A549 (cell line): ENCODE measurements at regions not wholly inside any gene's neighbourhood (a gene's known extent, or its start where the extent isn't known, plus 50 kb on each side); places are given as distances from the start of the nearest gene placed in this dataset.
A peak's percentile ranks its signal among the peaks of the same experiment; 100 is the strongest.

ENCODE experiments used
- ATAC-seq, 2 experiments: fragments of 200-7000 bp in 1 of 2; fragments of >200 bp in 1 of 2; cut with Nextera tagmentation in 1 of 2; cut with Tn5 transposase in 1 of 2; 3 replicates each; pipeline versions ENCODE4 v1.8.0 to v1.9.1; 2018 to 2020; ENCODE audit warnings: mild to moderate bottlenecking in 1 of 2, moderate library complexity in 1 of 2
- CTCF ChIA-PET: fragments of 300-600 bp; sonication (Branson Sonifier 250); formaldehyde crosslinking; extraction: SDS; loops from one replicate; lab custom pipeline; 2021; ENCODE audit warnings: antibody characterized with exemption, inconsistent platforms; lab: Yijun Ruan, JAX
- POLR2A ChIA-PET: fragments of 350-600 bp; formaldehyde crosslinking; extraction: SDS; loops from one replicate; lab custom pipeline; 2021; ENCODE audit warnings: antibody characterized with exemption, inconsistent platforms; lab: Yijun Ruan, JAX
- DNase-seq, 2 experiments: peaks; one replicate each; pipeline versions ENCODE4 v3.0.0 to v3.0.0-alpha.2; 2011 to 2016; ENCODE audit warnings: low read depth in 1 of 2, low spot score in 1 of 2
- FAIRE-seq: peaks from 2 replicates; lab custom pipeline; 2011; peaks lifted over from hg19 to GRCh38; lab: Jason Lieb, UNC
- H3K27ac ChIP-seq, 2 experiments: fragments of >200 bp; sonication (Bioruptor Twin); formaldehyde crosslinking; 3 replicates each; pipeline ENCODE4 v1.5.1; 2016 to 2017
- H3K4me1 ChIP-seq: fragments of >200 bp; sonication (Bioruptor Twin); formaldehyde crosslinking; 3 replicates; pipeline ENCODE4 v1.6.1; 2016
- H3K4me2 ChIP-seq: fragments of >200 bp; sonication (Bioruptor Twin); formaldehyde crosslinking; 3 replicates; pipeline ENCODE4 v1.6.1; 2016
- H3K4me3 ChIP-seq: fragments of >200 bp; sonication (Bioruptor Twin); formaldehyde crosslinking; 3 replicates; pipeline ENCODE4 v1.5.1; 2016
- H3K9me3 ChIP-seq: fragments of >200 bp; sonication (Bioruptor Twin); formaldehyde crosslinking; 3 replicates; pipeline ENCODE4 v1.6.1; 2016
- CBX8 ChIP-seq: fragments of 200-600 bp; sonication (generic); IDR thresholded peaks from 2 replicates; pipeline ENCODE4 v1.6.1; 2016
- CEBPB ChIP-seq, 2 experiments: fragments of >200 bp in 1 of 2; sonication (Bioruptor Twin) in 1 of 2; formaldehyde crosslinking in 1 of 2; IDR thresholded peaks; 2 replicates each; pipeline ENCODE4 v1.6.1; 2012 to 2016
- CHD4 ChIP-seq: fragments of 200-600 bp; sonication (generic); IDR thresholded peaks from 2 replicates; pipeline ENCODE4 v1.6.1; 2016; ENCODE audit warnings: antibody characterized with exemption, mild to moderate bottlenecking, borderline replicate concordance
- ESRRA ChIP-seq: fragments of 150-350 bp; IDR thresholded peaks from 2 replicates; pipeline ENCODE4 v1.6.1; 2014; ENCODE audit warnings: mild to moderate bottlenecking, low read length, borderline replicate concordance
- FOSL2 ChIP-seq, 2 experiments: fragments of 450-650 bp in 1 of 2; fragments of >200 bp in 1 of 2; sonication (Bioruptor Twin) in 1 of 2; formaldehyde crosslinking; IDR thresholded peaks; 2 replicates each; pipeline versions ENCODE4 v1.5.0 to v1.6.1; 2016 to 2020; ENCODE audit warnings: mild to moderate bottlenecking in 1 of 2, moderate library complexity in 1 of 2
- GATA3 ChIP-seq: IDR thresholded peaks from 2 replicates; pipeline ENCODE4 v1.6.1; 2012; ENCODE audit warnings: borderline replicate concordance
- KDM1A ChIP-seq: fragments of 200-600 bp; sonication (generic); IDR thresholded peaks from 2 replicates; pipeline ENCODE4 v1.6.1; 2016; ENCODE audit warnings: low read depth, mild to moderate bottlenecking
- MAFK ChIP-seq: fragments of 450-650 bp; IDR thresholded peaks from 2 replicates; pipeline ENCODE4 v1.6.1; 2014; ENCODE audit not compliant: partially characterized antibody
- NPAS2 ChIP-seq: fragments of 250-450 bp; sonication (Bioruptor Pico); IDR thresholded peaks from 2 replicates; pipeline ENCODE4 v1.8.0; 2022; ENCODE audit warnings: mild to moderate bottlenecking, moderate library complexity, borderline replicate concordance
- PHF8 ChIP-seq: fragments of 200-600 bp; sonication (generic); IDR thresholded peaks from 2 replicates; pipeline ENCODE4 v1.6.1; 2016; ENCODE audit warnings: low read depth, mild to moderate bottlenecking, antibody characterized with exemption, moderate library complexity, borderline replicate concordance
- POLR2AphosphoS2 ChIP-seq: conservative IDR thresholded peaks from 2 replicates; pipeline ENCODE4 v1.6.1; 2012; ENCODE audit warnings: low read length, improper control_type of control experiment, inconsistent platforms
- RAD21 ChIP-seq, 2 experiments: fragments of >200 bp in 1 of 2; sonication (Bioruptor Twin) in 1 of 2; formaldehyde crosslinking in 1 of 2; IDR thresholded peaks in 1 of 2; conservative IDR thresholded peaks in 1 of 2; 2 replicates in 1 of 2; 3 replicates in 1 of 2; pipeline ENCODE4 v1.6.1; 2012 to 2018; ENCODE audit warnings: inconsistent platforms in 1 of 2
- SMC3 ChIP-seq: fragments of >200 bp; sonication (Bioruptor Twin); formaldehyde crosslinking; IDR thresholded peaks from 3 replicates; pipeline ENCODE4 v1.6.1; 2018; ENCODE audit warnings: inconsistent platforms
- TP53 ChIP-seq: fragments of 250-450 bp; sonication (Bioruptor Pico); IDR thresholded peaks from 2 replicates; pipeline ENCODE4 v1.5.0; 2021; ENCODE audit warnings: mild to moderate bottlenecking, moderate library complexity
- WGBS: methylation state at CpG from one replicate; pipeline ENCODE4 v1.1.6; 2017; ENCODE audit errors: missing lambda C conversion rate; 5-methylcytosine and 5-hydroxymethylcytosine counted together
- TF ChIP-seq, protein P1 (sequence below): IDR thresholded peaks from 2 replicates; pipeline ENCODE4 v1.6.1; 2012
- TF ChIP-seq, protein P2 (sequence below): fragments of 250-450 bp; sonication (Bioruptor Pico); IDR thresholded peaks from 2 replicates; pipeline ENCODE4 v1.5.0; 2021; ENCODE audit warnings: mild to moderate bottlenecking, moderate library complexity, borderline replicate concordance
- TF ChIP-seq, protein P3 (sequence below): fragments of >200 bp; sonication (Bioruptor Twin); formaldehyde crosslinking; IDR thresholded peaks from 3 replicates; pipeline ENCODE4 v1.6.1; 2016
- TF ChIP-seq, protein P4 (sequence below): fragments of 200-600 bp; sonication (generic); IDR thresholded peaks from 2 replicates; pipeline ENCODE4 v1.6.1; 2016; ENCODE audit warnings: antibody characterized with exemption, mild to moderate bottlenecking, moderate library complexity

DNA sequence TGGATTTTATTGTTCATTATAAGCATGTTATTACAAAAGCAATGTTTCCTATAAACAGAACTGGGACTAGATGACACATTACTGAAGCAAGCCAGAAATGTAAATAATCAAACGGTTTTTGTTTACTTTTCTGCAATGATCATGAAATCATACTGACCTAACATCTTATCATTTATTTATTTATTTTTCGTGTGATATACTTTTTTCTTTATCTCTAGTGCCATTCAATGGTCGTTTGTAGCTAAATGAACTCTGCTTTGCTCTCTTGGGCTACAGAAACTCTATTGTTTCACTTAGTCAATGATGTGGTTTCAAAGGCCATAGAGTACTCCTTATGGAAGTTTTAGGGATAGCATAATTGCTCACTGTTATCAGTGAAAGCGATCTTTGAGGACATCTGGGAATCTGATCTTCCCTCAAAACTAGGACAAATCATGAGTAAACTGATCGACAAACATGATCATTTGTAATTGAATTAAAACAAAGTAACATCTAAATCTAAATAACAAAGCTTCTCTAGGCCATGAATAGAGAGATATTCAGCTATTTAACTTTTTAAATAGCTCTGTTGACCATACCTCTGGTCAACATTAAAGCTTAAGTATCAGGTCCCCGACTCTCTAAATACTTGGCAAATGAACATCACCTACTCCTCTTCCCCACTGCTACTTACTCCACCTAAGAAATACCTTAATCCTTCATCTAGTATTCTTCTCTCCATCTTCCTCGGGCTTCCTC, 933.4 kb downstream of the TFAP2A start:
- DNase-seq (peak in 1 of 2 experiments; percentile 7), FAIRE-seq (no peak), ATAC-seq (peak; percentile 43 to 61; a peak in 3 of 6 replicates)
- Histone ChIP-seq H3K4me1 (peaks cover 14% of the 10 kb centered on the region), H3K9me3 (peaks cover 3% of the 10 kb centered on the region; the same call in 1 of the 3 replicates), H3K27ac (peak overlapping the region; percentile 18 to 56; a peak in 3 of 6 replicates), H3K4me3 (no peak overlapping the region), H3K4me2 (peak overlapping the region; percentile 58)
- TF ChIP-seq CEBPB (IDR thresholded peaks at IDR 0.05): peak in 1 of 2 experiments; percentile 45; a peak in 1 of 4 replicates
- TF ChIP-seq GATA3: peak; percentile 43; the same call in 1 of the 2 replicates
- TF ChIP-seq PHF8: no peak
- POLR2A ChIA-PET: no interaction called here
- 31% methylated on average over 7 of the region's 7 CpGs for WGBS
- CTCF ChIA-PET: no interaction called here

DNA sequence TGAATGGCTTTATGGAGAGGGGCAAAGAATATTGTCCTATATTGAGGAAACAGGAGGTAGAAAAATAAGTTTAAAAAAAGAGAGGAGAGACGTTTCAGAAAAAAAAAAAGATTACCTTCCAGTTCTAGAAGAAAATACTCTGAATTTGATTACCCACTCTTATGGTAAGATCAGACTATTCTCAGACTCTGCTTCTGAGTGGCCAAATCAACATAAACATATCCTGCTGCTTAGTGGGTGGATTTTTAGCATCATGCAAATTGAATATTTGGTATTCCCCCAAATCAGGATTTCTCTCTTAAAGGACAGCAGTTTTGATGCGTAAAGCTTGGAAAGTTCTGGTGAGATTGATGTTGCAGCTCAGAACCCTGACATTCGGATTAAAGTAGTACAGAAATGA, 946.6 kb downstream of the TFAP2A start:
- ATAC-seq (no peak), FAIRE-seq (no peak), DNase-seq (no peak)
- Histone ChIP-seq H3K27ac (peak overlapping the region in 1 of 2 experiments; percentile 39; a peak in 2 of 6 replicates), H3K4me2 (peak overlapping the region; percentile 32), H3K9me3 (no peaks in the 10 kb centered on the region), H3K4me1 (peaks cover 16% of the 10 kb centered on the region; the same call in 2 of the 3 replicates), H3K4me3 (no peak overlapping the region)
- POLR2A ChIA-PET: no interaction called here
- WGBS: 52% methylated on average over 3 of the region's 3 CpGs
- CTCF ChIA-PET: interaction anchor here (0.9 kb wide), 1 partner anchor 11 kb away, joined by 4 read pairs; no protein-coding TSS in a partner anchor
- TF ChIP-seq, protein P1, sequence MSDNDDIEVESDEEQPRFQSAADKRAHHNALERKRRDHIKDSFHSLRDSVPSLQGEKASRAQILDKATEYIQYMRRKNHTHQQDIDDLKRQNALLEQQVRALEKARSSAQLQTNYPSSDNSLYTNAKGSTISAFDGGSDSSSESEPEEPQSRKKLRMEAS: no peak
- TF ChIP-seq KDM1A: no peak
- TF ChIP-seq FOSL2 (IDR thresholded peaks at IDR 0.05): no peak
- TF ChIP-seq FOSL2 (CRISPR knock-in tag; IDR thresholded peaks at IDR 0.05): no peak
- no peak for TF ChIP-seq POLR2AphosphoS2
- TF ChIP-seq CHD4: no peak
- TF ChIP-seq RAD21 (conservative IDR thresholded peaks at IDR 0.05 in 1 of 2, IDR thresholded peaks at IDR 0.05 in 1 of 2): no peak

DNA sequence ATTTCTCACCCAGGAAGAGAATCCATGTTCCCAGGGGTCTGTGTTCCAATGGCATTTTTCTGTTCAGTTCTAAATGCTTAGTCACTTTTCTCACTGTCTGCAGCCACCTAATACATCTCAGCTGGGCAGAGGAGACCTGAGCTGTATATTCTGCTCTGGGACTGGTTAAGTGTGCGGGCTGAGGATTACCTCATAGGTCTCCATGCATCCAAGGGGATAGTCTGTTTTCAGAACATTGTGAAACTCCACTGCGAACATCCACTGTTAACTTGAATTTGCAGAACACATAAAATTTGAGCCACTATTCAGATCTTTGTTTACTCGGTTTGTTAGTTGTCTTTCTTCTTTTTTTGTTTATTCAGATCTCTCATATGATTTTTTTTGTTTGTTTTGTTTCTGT, 947.1 kb downstream of the TFAP2A start:
- peak overlapping the region; percentile 8 to 39; a peak in 2 of 6 replicates for H3K27ac ChIP-seq
- ChIA-PET CTCF (interaction anchor here (0.9 kb wide), 1 partner anchor 11 kb away, joined by 4 read pairs; no protein-coding TSS in a partner anchor), POLR2A (no interaction called here)
- ATAC-seq: peak; percentile 85 to 94
- WGBS: 6% methylated on average over 3 of the region's 3 CpGs
- H3K4me2 ChIP-seq: peak overlapping the region; percentile 32
- H3K4me1 ChIP-seq: peaks cover 16% of the 10 kb centered on the region; the same call in 2 of the 3 replicates
- H3K9me3 ChIP-seq: no peaks in the 10 kb centered on the region
- TF ChIP-seq CEBPB (IDR thresholded peaks at IDR 0.05) (peak in 1 of 2 experiments; percentile 40; a peak in 1 of 4 replicates), SMC3 (peak; percentile 12; the same call in 1 of the 3 replicates)
- TF ChIP-seq, protein P2, sequence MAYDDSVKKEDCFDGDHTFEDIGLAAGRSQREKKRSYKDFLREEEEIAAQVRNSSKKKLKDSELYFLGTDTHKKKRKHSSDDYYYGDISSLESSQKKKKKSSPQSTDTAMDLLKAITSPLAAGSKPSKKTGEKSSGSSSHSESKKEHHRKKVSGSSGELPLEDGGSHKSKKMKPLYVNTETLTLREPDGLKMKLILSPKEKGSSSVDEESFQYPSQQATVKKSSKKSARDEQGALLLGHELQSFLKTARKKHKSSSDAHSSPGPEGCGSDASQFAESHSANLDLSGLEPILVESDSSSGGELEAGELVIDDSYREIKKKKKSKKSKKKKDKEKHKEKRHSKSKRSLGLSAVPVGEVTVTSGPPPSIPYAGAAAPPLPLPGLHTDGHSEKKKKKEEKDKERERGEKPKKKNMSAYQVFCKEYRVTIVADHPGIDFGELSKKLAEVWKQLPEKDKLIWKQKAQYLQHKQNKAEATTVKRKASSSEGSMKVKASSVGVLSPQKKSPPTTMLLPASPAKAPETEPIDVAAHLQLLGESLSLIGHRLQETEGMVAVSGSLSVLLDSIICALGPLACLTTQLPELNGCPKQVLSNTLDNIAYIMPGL (CRISPR knock-in tag): no peak
- TF ChIP-seq, protein P3, sequence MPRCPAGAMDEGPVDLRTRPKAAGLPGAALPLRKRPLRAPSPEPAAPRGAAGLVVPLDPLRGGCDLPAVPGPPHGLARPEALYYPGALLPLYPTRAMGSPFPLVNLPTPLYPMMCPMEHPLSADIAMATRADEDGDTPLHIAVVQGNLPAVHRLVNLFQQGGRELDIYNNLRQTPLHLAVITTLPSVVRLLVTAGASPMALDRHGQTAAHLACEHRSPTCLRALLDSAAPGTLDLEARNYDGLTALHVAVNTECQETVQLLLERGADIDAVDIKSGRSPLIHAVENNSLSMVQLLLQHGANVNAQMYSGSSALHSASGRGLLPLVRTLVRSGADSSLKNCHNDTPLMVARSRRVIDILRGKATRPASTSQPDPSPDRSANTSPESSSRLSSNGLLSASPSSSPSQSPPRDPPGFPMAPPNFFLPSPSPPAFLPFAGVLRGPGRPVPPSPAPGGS: no peak
- FAIRE-seq: no peak
- no peak overlapping the region for H3K4me3 ChIP-seq
- DNase-seq: peak in 1 of 2 experiments; percentile 59

DNA sequence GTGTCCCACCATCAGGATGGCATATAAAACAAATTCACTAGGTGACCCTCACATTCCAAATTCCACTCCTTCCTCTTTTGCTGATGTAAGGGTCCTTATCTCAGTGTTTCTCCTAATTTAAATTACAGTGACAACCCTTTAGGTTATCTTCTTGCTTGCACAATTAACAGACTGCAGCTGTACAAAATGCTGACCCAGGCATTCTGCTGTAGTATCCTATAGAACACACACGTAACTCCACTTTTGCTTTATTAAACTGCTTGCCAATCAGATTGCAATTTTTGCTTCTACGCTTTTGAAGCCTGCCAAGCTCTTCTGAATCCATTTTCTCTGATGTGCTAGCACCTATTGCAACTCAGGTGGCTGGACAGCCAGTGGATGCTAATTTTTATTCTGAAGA, 950.3 kb downstream of the TFAP2A start:
- POLR2A ChIA-PET: no interaction called here
- no peak for FAIRE-seq
- TF ChIP-seq ESRRA (no peak), TP53 (CRISPR knock-in tag) (no peak), MAFK (peak; percentile 62), NPAS2 (CRISPR knock-in tag) (no peak), RAD21 (conservative IDR thresholded peaks at IDR 0.05 in 1 of 2, IDR thresholded peaks at IDR 0.05 in 1 of 2) (no peak), CBX8 (no peak)
- TF ChIP-seq, protein P3: no peak
- TF ChIP-seq, protein P4, sequence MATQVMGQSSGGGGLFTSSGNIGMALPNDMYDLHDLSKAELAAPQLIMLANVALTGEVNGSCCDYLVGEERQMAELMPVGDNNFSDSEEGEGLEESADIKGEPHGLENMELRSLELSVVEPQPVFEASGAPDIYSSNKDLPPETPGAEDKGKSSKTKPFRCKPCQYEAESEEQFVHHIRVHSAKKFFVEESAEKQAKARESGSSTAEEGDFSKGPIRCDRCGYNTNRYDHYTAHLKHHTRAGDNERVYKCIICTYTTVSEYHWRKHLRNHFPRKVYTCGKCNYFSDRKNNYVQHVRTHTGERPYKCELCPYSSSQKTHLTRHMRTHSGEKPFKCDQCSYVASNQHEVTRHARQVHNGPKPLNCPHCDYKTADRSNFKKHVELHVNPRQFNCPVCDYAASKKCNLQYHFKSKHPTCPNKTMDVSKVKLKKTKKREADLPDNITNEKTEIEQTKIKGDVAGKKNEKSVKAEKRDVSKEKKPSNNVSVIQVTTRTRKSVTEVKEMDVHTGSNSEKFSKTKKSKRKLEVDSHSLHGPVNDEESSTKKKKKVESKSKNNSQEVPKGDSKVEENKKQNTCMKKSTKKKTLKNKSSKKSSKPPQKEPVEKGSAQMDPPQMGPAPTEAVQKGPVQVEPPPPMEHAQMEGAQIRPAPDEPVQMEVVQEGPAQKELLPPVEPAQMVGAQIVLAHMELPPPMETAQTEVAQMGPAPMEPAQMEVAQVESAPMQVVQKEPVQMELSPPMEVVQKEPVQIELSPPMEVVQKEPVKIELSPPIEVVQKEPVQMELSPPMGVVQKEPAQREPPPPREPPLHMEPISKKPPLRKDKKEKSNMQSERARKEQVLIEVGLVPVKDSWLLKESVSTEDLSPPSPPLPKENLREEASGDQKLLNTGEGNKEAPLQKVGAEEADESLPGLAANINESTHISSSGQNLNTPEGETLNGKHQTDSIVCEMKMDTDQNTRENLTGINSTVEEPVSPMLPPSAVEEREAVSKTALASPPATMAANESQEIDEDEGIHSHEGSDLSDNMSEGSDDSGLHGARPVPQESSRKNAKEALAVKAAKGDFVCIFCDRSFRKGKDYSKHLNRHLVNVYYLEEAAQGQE: no peak
- TF ChIP-seq, all 56 proteins: peak for 1
- ATAC-seq: no peak
- 86% methylated on average over 2 of the region's 2 CpGs for WGBS
- peaks cover 19% of the 10 kb centered on the region; the same call in 2 of the 3 replicates for H3K4me1 ChIP-seq
- H3K27ac ChIP-seq: no peak overlapping the region
- CTCF ChIA-PET: no interaction called here
- H3K9me3 ChIP-seq: no peaks in the 10 kb centered on the region
- no peak overlapping the region for H3K4me3 ChIP-seq
- no peak overlapping the region for H3K4me2 ChIP-seq
- DNase-seq: no peak
